Kidney (tissue), 13 donors: ENCODE measurements at regions not wholly inside any gene's neighbourhood (a gene's known extent, or its start where the extent isn't known, plus 50 kb on each side); places are given as distances from the start of the nearest gene placed in this dataset.

ENCODE experiments used
- DNase-seq, 5 donors: peaks; one replicate each; pipeline ENCODE4 v3.0.0-alpha.2; 2013 to 2020
- FAIRE-seq: peaks from 2 replicates; lab custom pipeline; 2012; peaks lifted over from hg19 to GRCh38; lab: Jason Lieb, UNC
- H3K27ac ChIP-seq, 2 donors: one replicate each; pipeline ENCODE4 v1.7.0; 2013; ENCODE audit warnings: low read depth in 2 of 2, low read length in 2 of 2, inconsistent platforms in 1 of 2
- H3K27me3 ChIP-seq: one replicate; pipeline ENCODE4 v1.7.1; 2013; ENCODE audit warnings: low read length, inconsistent platforms; ENCODE audit not compliant: control insufficient read depth, insufficient read depth
- H3K36me3 ChIP-seq, 3 donors: one replicate each; pipeline versions ENCODE4 v1.7.0 to v1.7.1; 2013; ENCODE audit warnings: low read length in 3 of 3, control low read depth in 1 of 3, inconsistent platforms in 1 of 3; ENCODE audit not compliant: insufficient read depth in 3 of 3, control insufficient read depth in 2 of 3
- H3K4me1 ChIP-seq, 3 donors: one replicate each; pipeline versions ENCODE4 v1.7.0 to v1.7.1; 2013; ENCODE audit warnings: low read length in 3 of 3, inconsistent platforms in 1 of 3, low read depth in 1 of 3; ENCODE audit not compliant: control insufficient read depth in 2 of 3, insufficient read depth in 2 of 3
- H3K4me3 ChIP-seq, 3 donors: one replicate each; pipeline versions ENCODE4 v1.7.0 to v1.8.1; 2013; ENCODE audit warnings: low read length in 3 of 3, control low read depth in 1 of 3, inconsistent platforms in 1 of 3
- H3K9ac ChIP-seq, 3 donors: one replicate each; pipeline versions ENCODE4 v1.7.0 to v1.7.1; 2013; ENCODE audit warnings: low read length in 3 of 3, control low read depth in 1 of 3, inconsistent platforms in 1 of 3
- H3K9me3 ChIP-seq, 3 donors: one replicate each; pipeline versions ENCODE4 v1.7.0 to v1.7.1; 2013; ENCODE audit warnings: low read length in 3 of 3, control low read depth in 1 of 3, inconsistent platforms in 1 of 3; ENCODE audit not compliant: control insufficient read depth in 2 of 3, insufficient read depth in 1 of 3
- intact Hi-C: fragments of 100-400 bp; cut with DNase I; formaldehyde crosslinking; loops from one replicate; pipeline ENCODE4 v1.11.1; 2022
- TF ChIP-seq, protein P1 (sequence below): IDR thresholded peaks from 3 replicates; pipeline ENCODE4 v1.5.1; 2012; ENCODE audit warnings: mild to moderate bottlenecking, moderate library complexity, borderline replicate concordance; ENCODE audit not compliant: insufficient read depth; ENCODE audit errors: extremely low read depth
- donor health status: control.
- donor health status: control.
- donor health status: control.
- donor health status: control.
- donor health status: control.
- donor health status: DM: yes; HTN: yes; CAD: no.
- donor health status: Normal renal cell carcinoma (clear cell type).

- FAIRE-seq (no peak), DNase-seq (no peak)
- intact Hi-C loops, result no loop called here
- Histone ChIP-seq H3K36me3 (no peaks in the 10 kb centered on the region), H3K9me3 (no peaks in the 10 kb centered on the region), H3K4me1 (no peaks in the 10 kb centered on the region), H3K4me3 (no peak overlapping the region), H3K27ac (no peak overlapping the region), H3K9ac (no peak overlapping the region), H3K27me3 (no peaks in the 10 kb centered on the region)
- TF ChIP-seq, protein P1, sequence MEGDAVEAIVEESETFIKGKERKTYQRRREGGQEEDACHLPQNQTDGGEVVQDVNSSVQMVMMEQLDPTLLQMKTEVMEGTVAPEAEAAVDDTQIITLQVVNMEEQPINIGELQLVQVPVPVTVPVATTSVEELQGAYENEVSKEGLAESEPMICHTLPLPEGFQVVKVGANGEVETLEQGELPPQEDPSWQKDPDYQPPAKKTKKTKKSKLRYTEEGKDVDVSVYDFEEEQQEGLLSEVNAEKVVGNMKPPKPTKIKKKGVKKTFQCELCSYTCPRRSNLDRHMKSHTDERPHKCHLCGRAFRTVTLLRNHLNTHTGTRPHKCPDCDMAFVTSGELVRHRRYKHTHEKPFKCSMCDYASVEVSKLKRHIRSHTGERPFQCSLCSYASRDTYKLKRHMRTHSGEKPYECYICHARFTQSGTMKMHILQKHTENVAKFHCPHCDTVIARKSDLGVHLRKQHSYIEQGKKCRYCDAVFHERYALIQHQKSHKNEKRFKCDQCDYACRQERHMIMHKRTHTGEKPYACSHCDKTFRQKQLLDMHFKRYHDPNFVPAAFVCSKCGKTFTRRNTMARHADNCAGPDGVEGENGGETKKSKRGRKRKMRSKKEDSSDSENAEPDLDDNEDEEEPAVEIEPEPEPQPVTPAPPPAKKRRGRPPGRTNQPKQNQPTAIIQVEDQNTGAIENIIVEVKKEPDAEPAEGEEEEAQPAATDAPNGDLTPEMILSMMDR, result no peak
Observed at GRCh38 chr13:107625648-107626047, 589.7 kb downstream of the LIG4 start.

- no peaks in the 10 kb centered on the region for H3K4me1 ChIP-seq
- TF ChIP-seq, protein P1, result no peak
- no peak overlapping the region for H3K27ac ChIP-seq
- no peak for FAIRE-seq
- intact Hi-C loops, result no loop called here
- H3K27me3 ChIP-seq, result no peaks in the 10 kb centered on the region
- DNase-seq, result no peak
- no peaks in the 10 kb centered on the region for H3K9me3 ChIP-seq
- no peak overlapping the region for H3K9ac ChIP-seq
- no peaks in the 10 kb centered on the region for H3K36me3 ChIP-seq
- no peak overlapping the region for H3K4me3 ChIP-seq
Observed at GRCh38 chr13:107617527-107617926, 597.8 kb downstream of the LIG4 start.

DNA sequence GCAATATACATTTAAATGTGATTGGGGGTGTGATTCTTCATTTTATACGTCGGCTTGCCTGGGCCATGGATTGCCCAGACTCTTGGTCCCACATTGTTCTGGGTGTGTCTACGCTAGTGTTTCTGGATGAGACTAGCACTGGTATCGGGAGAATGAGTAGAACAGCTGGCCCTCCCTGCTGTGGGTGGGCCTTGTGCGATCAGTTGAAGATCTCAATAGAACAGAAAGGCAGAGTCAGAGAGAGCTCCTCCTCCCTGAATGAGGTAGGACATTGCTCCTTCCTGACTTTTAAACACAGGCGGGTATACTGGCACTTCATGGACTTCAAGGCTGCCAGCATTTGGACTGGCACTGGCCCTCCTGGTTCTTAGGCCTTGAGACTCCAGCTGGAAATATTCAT, 603.0 kb downstream of the LIG4 start:
- Histone ChIP-seq H3K27ac (no peak overlapping the region), H3K9me3 (no peaks in the 10 kb centered on the region), H3K36me3 (no peaks in the 10 kb centered on the region), H3K9ac (no peak overlapping the region), H3K4me3 (no peak overlapping the region), H3K27me3 (no peaks in the 10 kb centered on the region), H3K4me1 (no peaks in the 10 kb centered on the region)
- no peak for DNase-seq
- TF ChIP-seq, protein P1, result no peak
- no peak for FAIRE-seq
- intact Hi-C loops, result no loop called here

DNA sequence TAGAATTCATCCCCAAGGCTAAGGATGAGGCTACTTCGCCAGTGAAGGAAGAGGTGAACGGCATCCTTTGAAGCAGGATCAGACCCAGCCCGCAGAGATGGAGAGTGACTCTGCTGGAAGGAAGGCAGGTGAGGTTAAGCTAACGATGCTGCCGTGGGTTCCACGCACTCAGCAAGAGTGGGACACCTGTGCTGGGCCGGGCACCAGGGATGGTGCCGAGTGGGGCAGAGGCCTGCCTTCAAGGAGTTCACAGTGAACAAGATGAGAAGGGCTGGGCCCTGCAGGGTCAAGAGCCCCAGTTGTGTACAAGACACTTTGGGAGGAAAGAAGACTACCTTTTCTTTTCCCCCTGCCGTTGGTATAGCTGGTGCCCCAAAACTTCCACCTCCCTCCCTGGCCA, 606.6 kb downstream of the LIG4 start:
- Histone ChIP-seq H3K4me1 (no peaks in the 10 kb centered on the region), H3K4me3 (no peak overlapping the region), H3K27ac (no peak overlapping the region), H3K36me3 (no peaks in the 10 kb centered on the region), H3K9me3 (no peaks in the 10 kb centered on the region), H3K9ac (no peak overlapping the region), H3K27me3 (no peaks in the 10 kb centered on the region)
- DNase-seq (no peak), FAIRE-seq (no peak)
- TF ChIP-seq, protein P1, result no peak
- intact Hi-C loops, result no loop called here
